C1 segment of cervical spinal cord (tissue), 14 donors: ENCODE measurements at regions not wholly inside any gene's neighbourhood (a gene's known extent, or its start where the extent isn't known, plus 50 kb on each side); places are given as distances from the start of the nearest gene placed in this dataset.
A peak's percentile ranks its signal among the peaks of the same experiment; 100 is the strongest.
"Not testable (repeated sequence)": the region's sequence is repeated elsewhere in the genome, so short reads cannot be mapped to it uniquely, and the experiment has no call there.

Experiments
- DNase-seq, 14 donors: peaks; one replicate each; lab custom pipeline; 2025; lab: John Stamatoyannopoulos, UW

DNA sequence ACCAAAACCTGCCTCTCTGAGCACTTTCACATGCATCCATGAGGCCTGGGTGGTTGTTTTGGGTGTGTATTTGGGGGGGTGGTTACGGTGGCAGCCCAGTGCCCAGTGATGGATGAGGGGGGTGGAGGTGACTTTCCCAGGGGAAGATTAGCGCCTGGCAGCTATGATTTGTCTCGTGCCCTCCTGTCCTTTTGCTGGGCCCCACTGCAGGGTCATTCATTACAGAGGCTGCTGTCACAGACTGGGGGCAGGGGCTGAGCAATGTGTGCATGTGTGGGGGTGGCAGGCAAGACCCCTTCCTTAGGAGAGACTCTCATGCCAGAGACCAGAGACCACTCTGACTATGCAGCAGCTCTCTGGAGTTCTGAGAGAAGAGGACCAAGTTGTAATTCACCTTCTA is 93.7 kb downstream of the MRM1 start:
- DNase-seq, result no peak

GRCh38 chr17:36695710-36696109 is 94.3 kb downstream of the MRM1 start:
- not testable (repeated sequence) for DNase-seq

DNA sequence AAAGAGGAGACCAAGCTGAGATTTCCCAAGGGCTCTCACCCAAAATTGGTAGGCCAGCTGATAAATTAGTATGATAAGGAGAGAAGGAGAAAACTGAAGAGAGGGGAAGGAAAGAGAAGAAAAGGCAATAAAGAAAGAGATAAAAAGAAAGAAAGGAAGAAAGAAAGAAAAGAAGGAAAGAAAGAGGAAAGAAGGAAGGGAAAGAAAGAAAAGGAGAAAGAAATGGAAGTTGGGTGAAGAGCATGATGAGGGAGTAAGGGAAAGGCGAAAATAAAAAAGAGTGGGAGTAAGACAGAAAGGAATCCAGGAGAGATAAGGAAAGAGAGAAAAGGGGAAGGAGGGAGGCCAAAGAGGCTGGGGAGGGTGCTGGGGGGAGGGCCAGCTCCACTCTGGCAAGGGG is 95.4 kb downstream of the MRM1 start:
- no peak for DNase-seq

DNA sequence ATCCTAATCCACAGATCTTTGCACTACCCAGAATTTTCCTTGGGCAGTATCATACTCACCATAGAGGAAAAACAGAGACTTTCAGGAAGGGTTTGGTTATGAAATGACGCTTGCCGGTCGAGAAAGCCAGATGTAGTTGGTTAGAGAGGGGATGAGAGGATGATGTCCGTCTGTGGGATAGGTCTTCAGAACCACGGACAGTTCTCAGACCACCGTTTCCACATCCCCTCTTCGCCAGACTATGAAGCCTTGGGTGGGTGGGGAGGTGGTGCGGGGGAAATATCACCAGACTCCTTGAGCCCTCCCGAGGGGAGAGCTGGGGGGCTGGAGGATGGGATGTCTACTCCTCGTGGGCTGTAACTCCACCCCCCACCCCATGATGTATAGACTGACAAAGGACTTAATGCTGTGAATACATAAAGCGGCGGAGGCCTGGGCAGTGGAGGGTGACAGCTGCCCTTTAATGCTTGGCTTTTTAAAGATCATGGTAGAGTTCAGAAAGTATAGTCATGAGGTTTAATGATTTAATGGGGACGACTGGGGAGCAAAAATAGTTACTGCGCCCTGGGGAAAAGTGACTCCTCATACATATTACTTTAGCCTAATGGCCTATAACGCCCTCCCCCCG is 96.6 kb downstream of the MRM1 start:
- no peak for DNase-seq

DNA sequence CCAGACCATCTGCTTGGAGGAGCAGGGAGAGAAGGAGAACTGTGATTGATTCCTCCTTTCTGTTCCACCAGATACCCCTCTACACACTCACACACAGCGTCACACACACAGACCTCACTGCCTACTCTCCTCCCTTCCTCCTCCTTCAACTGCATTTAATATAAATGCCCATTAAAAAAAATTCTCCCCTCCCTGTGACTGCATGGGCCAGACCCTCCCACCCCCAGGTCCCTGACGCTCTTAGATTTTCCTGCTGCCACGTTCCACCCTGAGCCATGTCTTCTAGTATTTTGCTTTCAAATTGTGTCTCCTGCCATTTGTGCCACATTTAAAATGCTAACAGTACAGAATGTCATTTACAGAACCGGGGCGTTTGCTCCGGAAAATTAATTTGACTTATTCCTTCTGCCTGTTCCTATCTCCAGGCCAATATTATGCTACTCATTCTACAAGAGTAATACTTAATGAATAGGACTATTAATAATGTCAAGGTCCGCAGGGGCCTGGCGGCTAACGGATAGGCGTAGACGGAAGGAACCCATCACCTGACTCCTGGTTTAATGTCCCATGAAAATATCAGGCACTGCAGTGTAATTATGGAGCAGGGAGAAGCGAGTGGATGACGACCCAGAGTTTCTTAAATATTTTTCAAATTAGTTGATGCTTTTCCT is 100.2 kb downstream of the MRM1 start:
- DNase-seq, result no peak

DNA sequence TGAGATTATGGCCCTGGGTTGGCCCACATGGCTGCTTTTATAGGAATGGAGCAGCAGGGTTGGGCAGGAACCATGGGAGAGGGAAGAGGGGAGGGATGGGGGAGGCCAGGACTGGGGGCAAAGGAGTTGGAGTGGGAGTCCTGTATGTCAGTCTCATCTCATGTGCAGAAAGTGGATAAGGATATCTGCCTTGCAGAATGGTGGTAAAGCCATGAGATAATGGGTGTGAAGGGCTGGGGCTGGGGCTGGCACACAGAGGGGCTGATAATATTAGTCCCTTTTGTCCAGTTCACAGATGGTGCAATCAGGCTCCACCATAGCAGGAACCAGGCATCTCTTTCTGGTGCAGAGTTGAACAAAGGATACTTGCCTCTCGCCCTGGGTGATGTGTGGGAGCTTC is 101.3 kb downstream of the MRM1 start:
- no peak for DNase-seq

GRCh38 chr17:36703860-36704266 is 102.5 kb downstream of the MRM1 start:
- DNase-seq, result peak in 7 of 14 donors; percentile 2 to 30 (median 17)

- no peak for DNase-seq
Observed at GRCh38 chr17:36705283-36705795, 104.0 kb downstream of the MRM1 start.

DNA sequence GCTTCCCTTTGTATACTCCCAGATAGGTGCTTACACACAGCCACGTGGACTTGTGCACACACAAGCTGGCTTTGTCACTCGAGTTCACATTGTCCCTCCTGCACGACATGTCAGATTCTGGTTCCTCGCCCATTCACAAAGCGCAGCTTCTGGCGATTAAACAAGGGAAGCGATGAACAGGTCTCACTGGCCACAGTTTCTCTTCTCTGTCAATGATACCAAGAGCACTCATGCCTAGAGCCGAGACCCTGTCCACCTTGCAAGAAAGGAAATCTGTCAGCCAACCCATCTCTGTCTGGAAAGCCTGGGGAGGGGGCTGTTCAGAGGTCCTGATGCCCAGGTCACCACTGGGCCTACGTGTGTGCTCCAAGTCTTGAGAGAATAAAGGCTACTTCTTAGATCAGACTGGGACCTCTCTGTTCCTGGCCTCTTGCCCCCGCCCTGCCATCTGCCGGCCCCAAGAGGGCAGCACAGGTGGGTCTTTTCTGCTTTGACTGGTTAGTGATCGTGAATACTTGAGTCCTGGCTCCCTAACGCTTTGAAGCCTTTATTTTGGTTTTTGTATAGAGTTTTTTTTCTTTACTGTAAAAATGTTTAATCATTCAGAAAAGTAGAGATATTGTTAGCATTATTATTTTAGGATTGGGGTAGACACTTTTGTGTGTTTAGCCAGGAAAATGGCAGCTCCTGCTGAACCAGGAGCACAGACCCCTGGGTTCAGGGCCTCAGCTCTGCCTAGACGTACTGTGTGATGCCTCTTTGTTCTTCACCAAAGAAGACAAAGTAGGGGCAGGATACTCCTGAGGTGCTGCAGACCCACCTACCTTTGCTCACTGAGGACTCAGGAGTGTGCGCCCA is 104.7 kb downstream of the MRM1 start:
- DNase-seq, result peak in 3 of 14 donors; percentile 3 to 59 (median 4)

DNA sequence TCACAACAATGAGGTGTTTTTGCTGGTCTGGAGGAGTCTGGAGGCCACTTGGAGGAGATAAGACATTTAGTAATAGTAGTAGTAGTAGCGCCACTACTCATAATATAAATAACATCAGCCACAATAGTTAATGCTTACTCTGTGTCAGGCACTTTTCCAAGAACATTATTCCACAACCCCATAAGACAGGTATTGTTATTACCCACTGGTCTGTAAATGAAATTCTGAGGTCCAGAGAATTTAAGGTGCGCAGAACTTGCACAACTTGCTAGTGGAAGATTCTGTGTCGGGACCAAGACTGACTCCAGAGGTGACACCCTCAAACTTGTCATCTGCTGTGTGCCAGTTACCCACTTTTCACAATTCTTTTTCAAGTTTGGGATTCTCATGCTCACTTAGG is 106.5 kb downstream of the MRM1 start:
- DNase-seq, result no peak

GRCh38 chr17:36714789-36715188 is 113.4 kb downstream of the MRM1 start:
- DNase-seq, result no peak

DNA sequence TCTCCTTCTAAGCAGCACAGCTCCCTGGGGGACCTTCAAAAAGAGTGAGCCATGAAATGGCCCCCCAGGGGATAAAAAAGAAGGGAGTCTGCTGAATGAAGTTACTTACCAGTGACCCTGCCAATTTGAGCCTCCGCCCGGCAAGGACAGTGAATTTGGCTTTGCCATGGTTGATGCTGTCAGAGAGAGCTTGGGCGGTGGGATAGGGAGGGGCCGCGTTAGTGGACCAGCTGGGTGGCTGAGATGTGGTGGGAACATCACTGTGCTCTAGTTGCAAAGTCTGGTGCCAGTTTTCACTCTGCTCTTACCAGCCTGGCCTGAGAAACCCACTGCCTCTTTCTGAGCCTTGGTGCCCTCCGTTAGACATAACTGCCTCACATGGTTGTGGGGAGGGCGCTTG is 114.6 kb downstream of the MRM1 start:
- DNase-seq, result no peak

- DNase-seq, result no peak
Observed at GRCh38 chr17:36717088-36717487, 115.7 kb downstream of the MRM1 start.

DNA sequence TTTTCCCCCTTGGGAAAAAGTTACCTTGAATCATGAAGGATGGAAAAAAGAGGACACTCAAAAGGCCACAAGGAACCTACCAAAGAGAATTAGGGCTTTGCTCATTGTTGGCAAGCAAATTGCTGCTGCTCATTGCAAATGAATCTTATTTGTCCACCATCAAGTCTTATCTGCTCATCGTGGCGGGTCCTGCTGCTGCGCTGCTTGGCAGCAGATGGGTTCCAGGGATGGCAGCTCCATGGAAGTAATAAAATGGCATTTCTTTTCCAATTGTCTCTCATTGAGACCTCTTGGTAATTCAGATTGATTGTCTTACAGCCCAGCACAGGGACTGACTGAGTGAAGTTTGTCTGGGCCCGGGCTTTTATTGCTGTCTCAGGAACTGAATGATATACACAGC is 118.7 kb downstream of the MRM1 start:
- DNase-seq, result no peak

DNA sequence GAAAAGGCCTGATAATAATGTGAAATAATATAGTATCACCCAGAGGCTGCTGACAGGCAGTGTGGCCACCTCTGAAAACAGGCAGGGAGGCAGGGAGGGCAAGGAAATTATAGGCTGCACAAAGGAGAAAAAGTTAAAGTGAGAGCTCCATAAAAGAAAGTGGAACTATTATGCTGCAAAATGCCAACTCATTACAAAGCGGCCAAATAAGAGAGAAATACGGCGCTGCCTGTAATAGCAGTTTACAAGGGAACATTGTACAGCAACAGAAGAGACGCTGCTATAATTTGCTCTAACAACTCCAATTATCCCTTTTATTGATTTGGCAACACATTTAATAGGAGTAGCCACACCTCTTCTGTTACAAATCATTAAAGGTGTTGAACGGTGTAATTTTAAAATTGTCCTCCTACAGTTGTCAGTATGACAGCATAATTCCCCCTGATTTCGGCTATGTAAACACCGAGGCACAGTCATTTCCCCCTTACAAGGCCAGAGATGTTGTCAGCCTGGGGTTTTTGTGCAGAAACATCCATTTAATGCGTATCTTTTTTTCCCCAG is 120.3 kb downstream of the MRM1 start:
- DNase-seq, result no peak

DNA sequence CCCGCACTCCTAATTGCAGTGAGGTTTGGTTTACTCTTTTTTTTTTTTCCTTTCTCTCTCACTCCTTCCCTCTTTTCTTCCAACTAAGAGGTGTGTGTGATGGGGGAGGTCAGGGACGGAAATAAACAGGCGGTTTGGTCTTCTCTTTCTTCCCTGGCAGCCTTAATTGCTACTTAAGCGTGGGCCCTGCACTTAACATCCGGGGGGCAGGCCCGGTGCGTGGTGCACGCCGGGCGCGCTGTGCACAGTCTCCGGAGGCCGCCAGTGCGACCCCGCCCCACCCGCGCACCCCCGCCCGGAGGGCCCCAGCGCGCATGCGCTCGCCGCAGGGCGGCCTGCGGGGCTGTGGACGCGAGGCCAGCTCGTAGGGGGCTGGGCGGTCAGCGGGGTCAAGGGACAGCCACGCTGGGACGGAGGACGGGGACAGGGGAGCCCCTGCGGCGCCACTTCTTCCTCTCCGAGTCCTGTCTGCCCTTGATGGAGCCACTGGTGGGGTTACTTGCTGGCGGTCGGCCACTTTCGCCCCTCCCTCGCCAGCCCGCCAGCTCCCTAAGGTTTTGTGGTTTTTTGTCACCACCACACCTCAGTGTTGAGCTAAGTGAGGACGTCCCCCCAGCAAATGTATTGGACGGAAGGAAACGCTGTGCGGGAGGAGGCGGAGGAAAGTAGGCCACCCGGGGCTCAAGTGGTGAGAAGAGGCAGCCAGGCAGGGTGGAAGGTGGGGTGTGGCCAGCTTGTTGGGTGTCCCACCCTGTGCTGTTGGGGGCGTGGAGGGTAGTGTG is 120.9 kb downstream of the MRM1 start:
- peak in 9 of 14 donors; percentile 5 to 69 (median 39) for DNase-seq

DNA sequence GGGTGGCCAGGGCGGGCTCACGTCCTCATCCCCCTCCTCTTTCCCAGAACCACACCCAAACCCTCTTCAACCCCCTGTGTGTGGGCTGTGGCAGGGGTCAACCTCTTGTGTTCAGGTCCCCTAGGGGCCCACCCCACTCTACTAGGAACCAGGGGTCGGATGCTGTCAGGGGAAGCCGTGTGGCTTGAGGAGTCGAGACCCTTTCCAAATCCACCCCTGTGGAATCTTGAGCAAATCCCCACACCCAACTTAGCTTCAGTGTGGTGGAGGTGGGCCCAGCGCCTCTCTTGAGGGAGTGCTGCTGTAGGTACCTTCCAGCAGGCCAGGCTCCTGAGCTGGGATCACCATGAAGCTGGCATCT is 121.5 kb downstream of the MRM1 start:
- no peak for DNase-seq

DNA sequence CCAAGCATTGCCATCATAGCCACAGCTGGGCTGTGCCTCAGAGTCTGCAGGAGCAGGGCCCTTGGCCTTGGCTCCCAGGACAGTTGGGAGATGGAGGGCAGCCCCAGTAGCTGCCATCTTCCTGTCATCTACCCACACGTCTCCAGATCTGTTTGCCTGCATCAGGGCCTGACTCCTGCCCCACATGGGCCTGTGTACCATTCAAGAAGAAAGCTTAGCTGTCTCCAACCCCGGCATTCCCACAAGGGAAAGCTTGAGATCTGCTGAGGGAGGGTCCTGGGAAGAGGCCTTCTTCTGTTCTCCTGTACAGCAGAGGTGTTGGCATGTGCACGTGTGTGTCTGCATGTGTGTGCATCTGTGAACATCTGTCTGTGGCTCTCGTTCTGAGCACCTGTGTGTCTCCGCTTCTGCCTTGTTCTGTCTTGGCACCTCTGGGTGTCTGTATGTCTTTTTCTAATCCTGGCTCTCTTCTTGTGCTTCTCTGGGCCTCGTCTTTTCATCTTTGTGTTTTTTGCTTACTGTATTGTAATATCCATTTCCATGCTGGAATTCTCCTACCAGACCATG is 122.2 kb downstream of the MRM1 start:
- DNase-seq, result no peak

GRCh38 chr17:36726199-36726598 is 124.8 kb downstream of the MRM1 start:
- DNase-seq, result no peak

- no peak for DNase-seq
Observed at GRCh38 chr17:36727052-36727451, 125.7 kb downstream of the MRM1 start.

DNA sequence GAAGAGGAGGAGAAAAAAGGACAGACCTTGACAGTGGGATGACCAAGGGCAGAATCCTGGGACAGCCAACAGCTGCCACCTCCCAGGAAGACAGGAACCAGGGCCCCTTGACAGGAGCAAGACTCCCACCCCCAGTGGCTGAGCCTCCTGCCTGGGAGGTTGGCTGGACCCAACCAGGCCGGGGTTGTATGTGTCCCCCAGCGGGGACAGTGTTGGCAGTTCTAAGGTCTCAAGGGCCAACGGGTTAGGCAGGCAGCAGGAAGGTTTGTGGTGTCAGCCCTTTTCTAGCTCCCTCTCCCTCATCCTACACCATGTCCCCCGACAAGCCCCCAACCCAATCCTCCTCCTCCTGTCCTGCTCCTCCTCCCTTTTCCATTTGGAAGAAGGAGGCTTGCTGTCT is 126.2 kb downstream of the MRM1 start:
- no peak for DNase-seq
